ENCODE measurements at regions not wholly inside any gene's neighbourhood (a gene's known extent, or its start where the extent isn't known, plus 50 kb on each side); places are given as distances from the start of the nearest gene placed in this dataset.

GRCh38 chr9:106587042-106587441, 275.9 kb upstream of the ZNF462 start:
- Mint-ChIP-seq H3K9me3 (0 out of 2 replicates have a peak, but pooled peaks cover 3% of the 10 kb centered on the region), H3K4me1 (peaks cover 8% of the 10 kb centered on the region), H3K36me3 (no peaks in the 10 kb centered on the region), H3K4me3 (no peak overlapping the region), H3K27me3 (ENCODE audit: low read depth) (no peaks in the 10 kb centered on the region), H3K27ac (no peak overlapping the region)
- no peak for ATAC-seq
- TF ChIP-seq E2F4 (CRISPR knock-in tag; IDR thresholded peaks at IDR 0.05; ENCODE audit: borderline replicate concordance, low read depth): no peak
- no peak for TF ChIP-seq NR3C1 (CRISPR knock-in tag; conservative IDR thresholded peaks at IDR 0.05; ENCODE audit: low read depth)
- TF ChIP-seq ZNF317 (CRISPR knock-in tag; IDR thresholded peaks at IDR 0.05; ENCODE audit: borderline replicate concordance, low read depth): no peak
- POLR2A ChIA-PET: no interaction called here
- CTCF ChIA-PET: no interaction called here
- no peak for DNase-seq (ENCODE audit: low spot score)

- no peaks in the 10 kb centered on the region for H3K36me3 Mint-ChIP-seq
- no peak overlapping the region for H3K27ac Mint-ChIP-seq
Measured at GRCh38 chr9:106588626-106589025, 274.3 kb upstream of the ZNF462 start.

More at GRCh38 chr9:106588626-106589025, 274.3 kb upstream of the ZNF462 start:
- 0 out of 2 replicates have a peak, but pooled peaks cover 3% of the 10 kb centered on the region for H3K9me3 Mint-ChIP-seq
- peaks cover 8% of the 10 kb centered on the region for H3K4me1 Mint-ChIP-seq
- POLR2A ChIA-PET: no interaction called here
- ATAC-seq (peak; percentile 61), DNase-seq (ENCODE audit: low spot score) (no peak)
- H3K4me3 Mint-ChIP-seq: no peak overlapping the region
- H3K27me3 Mint-ChIP-seq (ENCODE audit: low read depth): no peaks in the 10 kb centered on the region
- TF ChIP-seq SP1 (CRISPR knock-in tag; conservative IDR thresholded peaks at IDR 0.05): no peak
- no peak for TF ChIP-seq ZNF416 (CRISPR knock-in tag; IDR thresholded peaks at IDR 0.05)
- no peak for TF ChIP-seq USF2 (CRISPR knock-in tag; IDR thresholded peaks at IDR 0.05)
- no peak for TF ChIP-seq GRHL2 (CRISPR knock-in tag; IDR thresholded peaks at IDR 0.05; ENCODE audit: insufficient replicate concordance, severe bottlenecking)
- no peak for TF ChIP-seq USF1 (CRISPR knock-in tag; IDR thresholded peaks at IDR 0.05)
- TF ChIP-seq KAT7 (CRISPR knock-in tag; IDR thresholded peaks at IDR 0.05; ENCODE audit: borderline replicate concordance): no peak
- no peak for TF ChIP-seq NFATC4 (CRISPR knock-in tag; IDR thresholded peaks at IDR 0.05)
- no peak for TF ChIP-seq NR3C1 (CRISPR knock-in tag; conservative IDR thresholded peaks at IDR 0.05; ENCODE audit: low read depth)
- TF ChIP-seq ZSCAN18 (CRISPR knock-in tag; IDR thresholded peaks at IDR 0.05): no peak
- TF ChIP-seq MXD4 (CRISPR knock-in tag; IDR thresholded peaks at IDR 0.05; ENCODE audit: borderline replicate concordance): no peak
- TF ChIP-seq SMAD4 (CRISPR knock-in tag; IDR thresholded peaks at IDR 0.05): no peak
- TF ChIP-seq, protein P1, sequence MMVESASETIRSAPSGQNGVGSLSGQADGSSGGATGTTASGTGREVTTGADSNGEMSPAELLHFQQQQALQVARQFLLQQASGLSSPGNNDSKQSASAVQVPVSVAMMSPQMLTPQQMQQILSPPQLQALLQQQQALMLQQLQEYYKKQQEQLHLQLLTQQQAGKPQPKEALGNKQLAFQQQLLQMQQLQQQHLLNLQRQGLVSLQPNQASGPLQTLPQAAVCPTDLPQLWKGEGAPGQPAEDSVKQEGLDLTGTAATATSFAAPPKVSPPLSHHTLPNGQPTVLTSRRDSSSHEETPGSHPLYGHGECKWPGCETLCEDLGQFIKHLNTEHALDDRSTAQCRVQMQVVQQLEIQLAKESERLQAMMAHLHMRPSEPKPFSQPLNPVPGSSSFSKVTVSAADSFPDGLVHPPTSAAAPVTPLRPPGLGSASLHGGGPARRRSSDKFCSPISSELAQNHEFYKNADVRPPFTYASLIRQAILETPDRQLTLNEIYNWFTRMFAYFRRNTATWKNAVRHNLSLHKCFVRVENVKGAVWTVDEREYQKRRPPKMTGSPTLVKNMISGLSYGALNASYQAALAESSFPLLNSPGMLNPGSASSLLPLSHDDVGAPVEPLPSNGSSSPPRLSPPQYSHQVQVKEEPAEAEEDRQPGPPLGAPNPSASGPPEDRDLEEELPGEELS (CRISPR knock-in tag; IDR thresholded peaks at IDR 0.05): no peak
- TF ChIP-seq ZNF423 (CRISPR knock-in tag; IDR thresholded peaks at IDR 0.05): no peak
- no peak for TF ChIP-seq ZNF219 (CRISPR knock-in tag; IDR thresholded peaks at IDR 0.05; ENCODE audit: borderline replicate concordance)
- CTCF ChIA-PET: no interaction called here

Measured in WTC11 (cell line).